ENCODE measurements at regions not wholly inside any gene's neighbourhood (a gene's known extent, or its start where the extent isn't known, plus 50 kb on each side); places are given as distances from the start of the nearest gene placed in this dataset.

- Histone ChIP-seq H3K36me3 (replicated peaks in 1 of 2; ENCODE audit: control insufficient read depth in 1 of 2, insufficient read depth in 2 of 2, low read length in 2 of 2) (no peaks in the 10 kb centered on the region), H3K9ac (ENCODE audit: insufficient read depth, low read depth, low read length) (no peak overlapping the region), H3K27ac (ENCODE audit: extremely low read length, insufficient read depth, low read length) (no peak overlapping the region), H3K27me3 (ENCODE audit: control insufficient read depth in 1 of 2, insufficient read depth in 2 of 2, low read length in 2 of 2) (no peaks in the 10 kb centered on the region), H2AFZ (ENCODE audit: low read length) (no peak overlapping the region), H3K9me3 (ENCODE audit: low read length) (no peaks in the 10 kb centered on the region), H4K20me1 (ENCODE audit: insufficient read depth, low read length) (no peaks in the 10 kb centered on the region), H3K79me2 (ENCODE audit: insufficient read depth, low read length) (no peaks in the 10 kb centered on the region), H3K4me2 (ENCODE audit: low read depth, low read length) (no peak overlapping the region), H3K4me3 (replicated peaks in 1 of 3; ENCODE audit: insufficient read depth in 1 of 3, low read depth in 2 of 3, low read length in 3 of 3) (no peak overlapping the region), H3K4me1 (ENCODE audit: insufficient read depth, low read length) (no peaks in the 10 kb centered on the region)
- WGBS (ENCODE audit: low lambda C conversion rate), result 88% methylated on average over 2 of the region's 2 CpGs
- DNase-seq (ENCODE audit: low spot score) (no peak), ATAC-seq (no peak), FAIRE-seq (no peak)
- intact Hi-C loops (cut with micrococcal nuclease; ENCODE audit: unreplicated experiment), result no loop called here
- in situ Hi-C loops (cut with HindIII; ENCODE audit: extremely low pct_ligation_motif_present, low pct_unique_long_range_greater_than_20kb), result no loop called here
- BruUV-seq (replicated peaks), result no TSS peak
- TF ChIP-seq HMG20A (CRISPR knock-in tag; IDR thresholded peaks at IDR 0.05; ENCODE audit: borderline replicate concordance) (no peak), MTA1 (CRISPR knock-in tag; IDR thresholded peaks at IDR 0.05; ENCODE audit: borderline replicate concordance) (no peak), THAP7 (CRISPR knock-in tag; IDR thresholded peaks at IDR 0.05) (no peak), ZNF558 (CRISPR knock-in tag; IDR thresholded peaks at IDR 0.05; ENCODE audit: borderline replicate concordance) (no peak), MXD3 (CRISPR knock-in tag; IDR thresholded peaks at IDR 0.05) (no peak), GATAD1 (CRISPR knock-in tag; IDR thresholded peaks at IDR 0.05) (no peak), ZFP82 (CRISPR knock-in tag; IDR thresholded peaks at IDR 0.05; ENCODE audit: borderline replicate concordance) (no peak), REPIN1 (CRISPR knock-in tag; IDR thresholded peaks at IDR 0.05; ENCODE audit: borderline replicate concordance, low read depth) (no peak), ZNF512 (CRISPR knock-in tag; IDR thresholded peaks at IDR 0.05) (no peak), POLR2A (IDR thresholded peaks at IDR 0.05; ENCODE audit: insufficient read depth in 1 of 2, low read depth in 2 of 2, low read length in 2 of 2) (no peak), ZNF580 (CRISPR knock-in tag; IDR thresholded peaks at IDR 0.05; ENCODE audit: borderline replicate concordance, low read depth) (no peak), NCOA1 (CRISPR knock-in tag; IDR thresholded peaks at IDR 0.05) (no peak), TARDBP (CRISPR knock-in tag; IDR thresholded peaks at IDR 0.05) (no peak)
- ChIA-PET POLR2A (no interaction called here), CTCF (ENCODE audit: low intra/inter-chr PET ratio, low total read pairs) (no interaction called here)
These were observed 101.9 kb downstream of the SLIT2 start for GRCh38 chr4:20353646-20354045.
